RWPE1 (cell line): ENCODE measurements at regions not wholly inside any gene's neighbourhood (a gene's known extent, or its start where the extent isn't known, plus 50 kb on each side); places are given as distances from the start of the nearest gene placed in this dataset.

Experiments used
- CTCF ChIA-PET: fragments of 350-600 bp; sonication (Branson Sonifier 250); formaldehyde crosslinking; extraction: SDS; loops from one replicate; lab custom pipeline; 2021; lab: Yijun Ruan, JAX
- POLR2A ChIA-PET: fragments of 400-600 bp; formaldehyde crosslinking; extraction: SDS; loops from one replicate; lab custom pipeline; 2020; ENCODE audit warnings: antibody characterized with exemption; ENCODE audit not compliant: low non-redundant PET; lab: Yijun Ruan, JAX
- DNase-seq: peaks from one replicate; pipeline ENCODE4 v3.0.0; 2012; ENCODE audit warnings: low spot score
- H3K27ac ChIP-seq: fragments of 450-650 bp; 2 replicates; pipeline ENCODE4 v1.5.1; 2017
- CTCF ChIP-seq: fragments of 450-650 bp; conservative IDR thresholded peaks from 2 replicates; pipeline ENCODE4 v1.5.1; 2017; ENCODE audit warnings: low read depth, mild to moderate bottlenecking

GRCh38 chr18:56309104-56309503, 329.3 kb downstream of the TXNL1 start:
- POLR2A ChIA-PET, result no interaction called here
- no peak for TF ChIP-seq CTCF
- no peak overlapping the region for H3K27ac ChIP-seq
- DNase-seq, result no peak
- CTCF ChIA-PET, result interaction anchor here (0.6 kb wide), 2 partner anchors 309 to 915 kb away, joined by 3 read pairs; no protein-coding TSS in a partner anchor

DNA sequence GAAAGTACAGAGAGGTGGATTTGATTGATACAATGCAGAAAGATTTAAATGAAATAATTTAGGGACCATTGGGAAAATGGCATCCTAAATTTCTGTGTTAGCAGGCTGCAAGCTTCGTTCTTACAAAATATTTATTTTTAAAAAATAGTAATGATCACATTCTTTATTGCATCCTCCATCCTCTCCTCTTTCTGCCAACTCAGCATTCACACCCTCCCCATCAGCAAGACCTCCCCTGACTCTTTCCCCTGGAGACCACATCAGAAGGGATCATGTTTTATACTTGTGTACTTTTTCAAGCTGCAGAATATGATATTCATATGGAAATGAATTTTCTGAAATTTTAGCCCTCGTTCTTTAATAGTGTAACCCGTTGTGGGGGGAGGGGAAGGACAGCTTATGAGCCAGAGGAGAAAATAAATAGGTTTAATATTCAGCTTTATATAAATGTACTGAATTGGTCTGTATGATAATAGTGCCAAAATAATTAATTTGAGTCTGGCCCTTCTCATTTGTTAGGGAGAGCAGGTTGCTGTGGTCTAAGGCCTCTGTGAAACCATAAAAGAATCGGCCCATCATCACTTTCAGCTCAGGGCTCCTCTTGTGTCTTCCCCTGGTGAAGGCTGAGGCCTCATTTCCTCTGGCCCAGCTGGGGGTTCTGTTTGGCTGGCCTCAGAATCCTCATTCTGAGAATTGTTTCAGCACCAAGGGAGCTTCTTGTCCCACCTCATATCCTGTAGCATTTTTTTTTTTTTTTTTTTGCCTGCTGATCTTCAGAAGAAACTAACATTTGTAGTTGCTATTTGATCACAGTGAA, 330.8 kb downstream of the TXNL1 start:
- ChIA-PET POLR2A (no interaction called here), CTCF (interaction anchor here (0.6 to 1.2 kb wide), 2 partner anchors 9 to 1831 kb away, joined by 3 read pairs; no protein-coding TSS in a partner anchor)
- no peak for DNase-seq
- H3K27ac ChIP-seq, result no peak overlapping the region
- no peak for TF ChIP-seq CTCF

- H3K27ac ChIP-seq, result no peak overlapping the region
- ChIA-PET POLR2A (no interaction called here), CTCF (no interaction called here)
- TF ChIP-seq CTCF, result no peak
- no peak for DNase-seq
Measured at GRCh38 chr18:56306797-56307196, 331.6 kb downstream of the TXNL1 start.

- POLR2A ChIA-PET, result no interaction called here
- DNase-seq, result no peak
- CTCF ChIA-PET, result no interaction called here
- H3K27ac ChIP-seq, result no peak overlapping the region
- TF ChIP-seq CTCF, result no peak
Measured at GRCh38 chr18:56305583-56305982, 332.8 kb downstream of the TXNL1 start.

DNA sequence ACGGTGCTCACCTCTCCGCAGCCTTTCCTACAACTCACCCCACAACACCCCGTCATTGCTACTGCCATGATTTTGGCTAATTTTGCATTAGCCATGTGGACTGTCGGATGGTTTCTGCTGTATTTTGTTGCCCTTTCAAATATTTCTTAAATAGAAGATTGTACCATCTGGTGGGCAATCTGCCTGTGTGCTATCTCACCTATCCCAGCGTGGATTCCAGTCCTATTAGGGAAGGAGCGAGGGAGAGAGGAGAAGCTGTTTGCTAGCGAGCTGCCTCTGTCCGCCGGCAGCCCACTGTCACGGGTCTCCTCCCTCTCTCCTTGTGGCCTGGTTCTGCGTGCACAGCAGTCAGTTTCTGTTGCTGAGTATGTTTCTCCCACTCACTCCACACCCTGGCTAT, 336.2 kb downstream of the TXNL1 start:
- ChIA-PET CTCF (no interaction called here), POLR2A (no interaction called here)
- no peak for TF ChIP-seq CTCF
- H3K27ac ChIP-seq, result no peak overlapping the region
- no peak for DNase-seq

DNA sequence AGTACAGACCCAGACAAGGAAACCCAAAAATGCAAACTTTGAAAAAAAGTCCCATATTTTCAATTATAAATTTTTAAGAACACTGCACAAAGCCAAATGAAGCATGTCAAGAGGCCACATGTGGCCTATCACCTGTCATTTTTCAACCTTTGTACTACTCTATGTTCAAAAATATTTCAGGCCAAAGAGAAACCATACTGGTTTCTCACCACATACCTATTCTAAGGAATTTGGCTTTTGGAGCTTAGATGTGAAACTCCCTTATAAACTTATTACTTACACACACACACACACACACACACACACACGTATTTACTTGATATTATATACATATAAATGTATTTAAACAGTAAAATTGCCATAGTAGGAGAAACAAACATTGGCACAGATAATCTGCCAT, 338.7 kb downstream of the TXNL1 start:
- CTCF ChIA-PET, result no interaction called here
- TF ChIP-seq CTCF, result no peak
- POLR2A ChIA-PET, result no interaction called here
- no peak for DNase-seq
- H3K27ac ChIP-seq, result no peak overlapping the region
